Retina (tissue), 1 donor: ENCODE measurements at regions not wholly inside any gene's neighbourhood (a gene's known extent, or its start where the extent isn't known, plus 50 kb on each side); places are given as distances from the start of the nearest gene placed in this dataset.

ENCODE experiments used
- DNase-seq: peaks from one replicate; pipeline ENCODE4 v3.0.0-alpha.2; 2016

DNA sequence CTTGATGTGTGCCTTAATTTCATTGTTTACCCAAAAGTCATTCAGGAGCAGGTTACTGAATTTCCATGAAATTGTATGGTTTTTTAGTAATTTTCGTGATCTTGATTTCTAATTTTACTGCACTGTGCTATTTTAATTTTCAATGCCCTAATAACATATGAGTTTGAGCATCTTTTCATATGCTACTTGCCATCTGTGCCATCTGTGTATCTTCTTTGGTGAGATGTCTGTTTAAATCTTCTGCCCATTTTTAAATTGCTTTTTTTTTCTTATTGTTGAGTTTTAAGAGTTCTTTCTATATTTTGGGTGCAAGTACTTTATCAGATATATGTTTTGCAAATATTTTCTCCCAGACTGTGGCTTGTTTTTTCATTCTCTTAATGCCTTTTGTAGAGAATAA is 165.9 kb downstream of the ST6GAL2 start:
- DNase-seq = no peak

- DNase-seq = no peak
Measured at GRCh38 chr2:106724301-106724794, 161.6 kb downstream of the ST6GAL2 start.

- no peak for DNase-seq
Measured at GRCh38 chr2:106734165-106734564, 151.8 kb downstream of the ST6GAL2 start.

GRCh38 chr2:106735807-106736206 is 150.2 kb downstream of the ST6GAL2 start:
- DNase-seq = no peak

- no peak for DNase-seq
Measured at GRCh38 chr2:106736221-106736620, 149.7 kb downstream of the ST6GAL2 start.

GRCh38 chr2:106745468-106745867 is 140.5 kb downstream of the ST6GAL2 start:
- no peak for DNase-seq

GRCh38 chr2:106749823-106750222 is 136.1 kb downstream of the ST6GAL2 start:
- DNase-seq = no peak
